ENCODE measurements at regions not wholly inside any gene's neighbourhood (a gene's known extent, or its start where the extent isn't known, plus 50 kb on each side); places are given as distances from the start of the nearest gene placed in this dataset.

GRCh38 chr13:31081316-31081715 lies 80.4 kb downstream of the HSPH1 start:
- H3K4me1 Mint-ChIP-seq, result peaks cover 0 to 4% (median 2%) of the 10 kb centered on the region in 3 donors
- peaks cover 6% of the 10 kb centered on the region for H3K27me3 Mint-ChIP-seq
- H3K27ac Mint-ChIP-seq, result no peak overlapping the region
- H3K36me3 Mint-ChIP-seq, result no peaks in the 10 kb centered on the region
- peaks cover 0 to 2% (median 0%) of the 10 kb centered on the region in 3 donors for H3K9me3 Mint-ChIP-seq
- no peak overlapping the region for H3K4me3 Mint-ChIP-seq

GRCh38 chr13:31074756-31075155 lies 86.9 kb downstream of the HSPH1 start:
- H3K9me3 Mint-ChIP-seq, result peaks cover 0 to 2% (median 2%) of the 10 kb centered on the region in 3 donors
- peaks cover 0 to 8% (median 8%) of the 10 kb centered on the region in 3 donors for H3K4me1 Mint-ChIP-seq
- H3K27me3 Mint-ChIP-seq, result peaks cover 2% of the 10 kb centered on the region
- no peaks in the 10 kb centered on the region for H3K36me3 Mint-ChIP-seq
- peak overlapping the region in 3 of 4 donors; percentile 0 to 59 (median 6) for H3K4me3 Mint-ChIP-seq
- H3K27ac Mint-ChIP-seq, result no peak overlapping the region

GRCh38 chr13:31073859-31074718 lies 87.6 kb downstream of the HSPH1 start:
- Mint-ChIP-seq H3K4me3 (peak overlapping the region in 3 of 4 donors; percentile 6 to 77 (median 59)), H3K4me1 (peaks cover 0 to 8% (median 8%) of the 10 kb centered on the region in 3 donors), H3K27ac (no peak overlapping the region), H3K9me3 (peaks cover 0 to 2% (median 2%) of the 10 kb centered on the region in 3 donors), H3K27me3 (peaks cover 2% of the 10 kb centered on the region), H3K36me3 (no peaks in the 10 kb centered on the region)

- Mint-ChIP-seq H3K27me3 (no peaks in the 10 kb centered on the region), H3K4me1 (peaks cover 0 to 7% (median 6%) of the 10 kb centered on the region in 3 donors), H3K27ac (no peak overlapping the region), H3K36me3 (no peaks in the 10 kb centered on the region), H3K9me3 (peaks cover 0 to 2% (median 2%) of the 10 kb centered on the region in 3 donors), H3K4me3 (no peak overlapping the region)
Measured at GRCh38 chr13:31072041-31072440, 89.7 kb downstream of the HSPH1 start.

GRCh38 chr13:31069808-31070534 lies 91.7 kb downstream of the HSPH1 start:
- Mint-ChIP-seq H3K27me3 (peaks cover 1% of the 10 kb centered on the region), H3K27ac (no peak overlapping the region), H3K36me3 (no peaks in the 10 kb centered on the region), H3K4me3 (no peak overlapping the region), H3K4me1 (no peaks in the 10 kb centered on the region), H3K9me3 (no peaks in the 10 kb centered on the region)

- Mint-ChIP-seq H3K27me3 (peaks cover 4% of the 10 kb centered on the region), H3K4me3 (no peak overlapping the region), H3K4me1 (no peaks in the 10 kb centered on the region), H3K9me3 (peaks cover 0 to 3% (median 2%) of the 10 kb centered on the region in 3 donors), H3K36me3 (no peaks in the 10 kb centered on the region), H3K27ac (peak overlapping the region in 1 of 3 donors; percentile 27)
Measured at GRCh38 chr13:31068119-31068423, 93.6 kb downstream of the HSPH1 start.

GRCh38 chr13:31067416-31068118 lies 94.1 kb downstream of the HSPH1 start:
- peaks cover 4% of the 10 kb centered on the region for H3K27me3 Mint-ChIP-seq
- H3K9me3 Mint-ChIP-seq, result peaks cover 0 to 3% (median 2%) of the 10 kb centered on the region in 3 donors
- H3K4me1 Mint-ChIP-seq, result no peaks in the 10 kb centered on the region
- no peak overlapping the region for H3K27ac Mint-ChIP-seq
- H3K36me3 Mint-ChIP-seq, result no peaks in the 10 kb centered on the region
- no peak overlapping the region for H3K4me3 Mint-ChIP-seq

- H3K4me1 Mint-ChIP-seq, result no peaks in the 10 kb centered on the region
- no peak overlapping the region for H3K4me3 Mint-ChIP-seq
- peaks cover 2% of the 10 kb centered on the region for H3K36me3 Mint-ChIP-seq
Measured at GRCh38 chr13:31064636-31065035, 97.1 kb downstream of the HSPH1 start.

GRCh38 chr13:31063772-31064171 lies 97.9 kb downstream of the HSPH1 start:
- Mint-ChIP-seq H3K4me3 (no peak overlapping the region), H3K27me3 (peaks cover 13% of the 10 kb centered on the region), H3K9me3 (peaks cover 0 to 3% (median 2%) of the 10 kb centered on the region in 3 donors), H3K4me1 (no peaks in the 10 kb centered on the region), H3K27ac (no peak overlapping the region), H3K36me3 (peaks cover 2% of the 10 kb centered on the region)

More at GRCh38 chr13:31064636-31065035, 97.1 kb downstream of the HSPH1 start:
- Mint-ChIP-seq H3K9me3 (peaks cover 0 to 3% (median 2%) of the 10 kb centered on the region in 3 donors), H3K27ac (no peak overlapping the region), H3K27me3 (peaks cover 13% of the 10 kb centered on the region)

GRCh38 chr13:31060655-31061054 lies 101.0 kb downstream of the HSPH1 start:
- Mint-ChIP-seq H3K36me3 (peaks cover 2% of the 10 kb centered on the region), H3K27me3 (peaks cover 16% of the 10 kb centered on the region), H3K4me3 (no peak overlapping the region), H3K27ac (no peak overlapping the region), H3K9me3 (peaks cover 0 to 3% (median 2%) of the 10 kb centered on the region in 3 donors), H3K4me1 (no peaks in the 10 kb centered on the region)

- Mint-ChIP-seq H3K9me3 (peaks cover 0 to 3% (median 2%) of the 10 kb centered on the region in 3 donors), H3K27me3 (peaks cover 16% of the 10 kb centered on the region), H3K27ac (no peak overlapping the region), H3K4me1 (no peaks in the 10 kb centered on the region), H3K36me3 (peaks cover 2% of the 10 kb centered on the region), H3K4me3 (no peak overlapping the region)
Measured at GRCh38 chr13:31060220-31060619, 101.5 kb downstream of the HSPH1 start.

GRCh38 chr13:31057403-31058033 lies 104.2 kb downstream of the HSPH1 start:
- Mint-ChIP-seq H3K36me3 (peaks cover 2% of the 10 kb centered on the region), H3K9me3 (no peaks in the 10 kb centered on the region), H3K4me3 (no peak overlapping the region), H3K27ac (no peak overlapping the region), H3K4me1 (no peaks in the 10 kb centered on the region), H3K27me3 (peaks cover 13% of the 10 kb centered on the region)

GRCh38 chr13:31056644-31057271 lies 104.9 kb downstream of the HSPH1 start:
- Mint-ChIP-seq H3K9me3 (no peaks in the 10 kb centered on the region), H3K27ac (no peak overlapping the region), H3K4me3 (no peak overlapping the region), H3K36me3 (peaks cover 2% of the 10 kb centered on the region), H3K27me3 (peaks cover 14% of the 10 kb centered on the region), H3K4me1 (no peaks in the 10 kb centered on the region)

- Mint-ChIP-seq H3K4me3 (no peak overlapping the region), H3K4me1 (peaks cover 0 to 3% (median 3%) of the 10 kb centered on the region in 3 donors), H3K9me3 (no peaks in the 10 kb centered on the region), H3K27ac (no peak overlapping the region), H3K36me3 (no peaks in the 10 kb centered on the region), H3K27me3 (peaks cover 18% of the 10 kb centered on the region)
Measured at GRCh38 chr13:31055589-31055988, 106.1 kb downstream of the HSPH1 start.

Measured in IgD-negative memory B cell (primary cell).